Esophagus squamous epithelium (tissue), 4 donors: ENCODE measurements at regions not wholly inside any gene's neighbourhood (a gene's known extent, or its start where the extent isn't known, plus 50 kb on each side); places are given as distances from the start of the nearest gene placed in this dataset.

Experiments used
- CTCF ChIP-seq, 6 experiments: fragments of 450-650 bp in 4 of 6; fragments of 200-600 bp in 2 of 6; sonication (generic) in 2 of 6; IDR thresholded peaks; one replicate each; pipeline ENCODE4 v1.5.1; 2016 to 2019; ENCODE audit warnings: antibody characterized with exemption in 6 of 6, mild to moderate bottlenecking in 4 of 6, moderate library complexity in 4 of 6
- POLR2A ChIP-seq, 4 donors: fragments of 450-650 bp; IDR thresholded peaks; one replicate each; pipeline ENCODE4 v1.6.1; 2017; ENCODE audit warnings: antibody characterized with exemption in 4 of 4, mild to moderate bottlenecking in 4 of 4, moderate library complexity in 3 of 4

GRCh38 chr3:187985647-187986046 lies 168.3 kb upstream of the LPP start:
- no peak for TF ChIP-seq POLR2A (IDR thresholded peaks at IDR 0.05)
- no peak for TF ChIP-seq CTCF (IDR thresholded peaks at IDR 0.05)
